OCI-LY3 (cell line): ENCODE measurements at regions not wholly inside any gene's neighbourhood (a gene's known extent, or its start where the extent isn't known, plus 50 kb on each side); places are given as distances from the start of the nearest gene placed in this dataset.

Experiments used
- H2AFZ ChIP-seq: fragments of 200-600, 300-600 bp; shearing (Covaris generic); 2 replicates; pipeline ENCODE4 v1.6.0; 2014; ENCODE audit warnings: antibody characterized with exemption, low read depth, low read length
- H3K27ac ChIP-seq: fragments of 200-600, 300-600 bp; sonication (generic); 2 replicates; pipeline ENCODE4 v1.5.1; 2014; ENCODE audit warnings: mild to moderate bottlenecking, low read length, moderate library complexity, mixed read lengths
- H3K27me3 ChIP-seq: fragments of 200-600, 300-600 bp; sonication (generic); 2 replicates; pipeline ENCODE4 v1.6.1; 2014; ENCODE audit warnings: low read depth, low read length, mixed read lengths
- H3K36me3 ChIP-seq: fragments of 200-600, 300-600 bp; sonication (generic); replicated peaks from 2 replicates; pipeline ENCODE3; 2014; ENCODE audit warnings: low read depth, low read length, mixed read lengths
- H3K4me1 ChIP-seq: fragments of 300-600, 200-600 bp; sonication (generic); 2 replicates; pipeline ENCODE4 v1.6.1; 2014; ENCODE audit warnings: low read length, mixed read lengths
- H3K4me2 ChIP-seq: fragments of 200-600, 300-600 bp; sonication (generic); 2 replicates; pipeline ENCODE4 v1.6.1; 2014; ENCODE audit warnings: low read length, mixed read lengths
- H3K4me3 ChIP-seq: fragments of 300-600, 200-600 bp; sonication (generic); 2 replicates; pipeline ENCODE4 v1.5.1; 2014; ENCODE audit warnings: antibody characterized with exemption, mild to moderate bottlenecking, low read length, moderate library complexity
- H3K79me2 ChIP-seq: fragments of 300-600, 200-600 bp; shearing (Covaris generic); 2 replicates; pipeline ENCODE4 v1.6.1; 2014; ENCODE audit warnings: mild to moderate bottlenecking, low read length, mixed read lengths
- H3K9ac ChIP-seq: fragments of 300-600, 200-600 bp; shearing (Covaris generic); 2 replicates; pipeline ENCODE4 v1.6.0; 2014; ENCODE audit warnings: mild to moderate bottlenecking, low read length, moderate library complexity
- H3K9me3 ChIP-seq: fragments of 200-600, 300-600 bp; shearing (Covaris generic); 2 replicates; pipeline ENCODE4 v1.6.1; 2014; ENCODE audit warnings: low read length, mixed read lengths; ENCODE audit not compliant: insufficient read depth
- H4K20me1 ChIP-seq: fragments of 200-600, 300-600 bp; sonication (generic); 2 replicates; pipeline ENCODE4 v1.6.1; 2016; ENCODE audit warnings: low read length, mixed read lengths; ENCODE audit not compliant: insufficient read depth
- EZH2phosphoT487 ChIP-seq: fragments of 200-600 bp; shearing (Covaris generic); IDR thresholded peaks from 2 replicates; pipeline ENCODE4 v1.6.1; 2018; ENCODE audit warnings: antibody characterized with exemption, mixed run types, low read depth
- TF ChIP-seq, protein P1 (sequence below): fragments of 200-600, 300-600 bp; sonication (generic); IDR thresholded peaks from 2 replicates; pipeline ENCODE4 v1.5.1; 2014; ENCODE audit warnings: antibody characterized with exemption, low read length, low read depth

GRCh38 chrX:30990361-30990760, 81.5 kb downstream of the FTHL17 start:
- no peaks in the 10 kb centered on the region for H3K9me3 ChIP-seq
- H3K4me2 ChIP-seq: no peak overlapping the region
- no peaks in the 10 kb centered on the region for H3K79me2 ChIP-seq
- no peak for TF ChIP-seq EZH2phosphoT487
- TF ChIP-seq, protein P1, sequence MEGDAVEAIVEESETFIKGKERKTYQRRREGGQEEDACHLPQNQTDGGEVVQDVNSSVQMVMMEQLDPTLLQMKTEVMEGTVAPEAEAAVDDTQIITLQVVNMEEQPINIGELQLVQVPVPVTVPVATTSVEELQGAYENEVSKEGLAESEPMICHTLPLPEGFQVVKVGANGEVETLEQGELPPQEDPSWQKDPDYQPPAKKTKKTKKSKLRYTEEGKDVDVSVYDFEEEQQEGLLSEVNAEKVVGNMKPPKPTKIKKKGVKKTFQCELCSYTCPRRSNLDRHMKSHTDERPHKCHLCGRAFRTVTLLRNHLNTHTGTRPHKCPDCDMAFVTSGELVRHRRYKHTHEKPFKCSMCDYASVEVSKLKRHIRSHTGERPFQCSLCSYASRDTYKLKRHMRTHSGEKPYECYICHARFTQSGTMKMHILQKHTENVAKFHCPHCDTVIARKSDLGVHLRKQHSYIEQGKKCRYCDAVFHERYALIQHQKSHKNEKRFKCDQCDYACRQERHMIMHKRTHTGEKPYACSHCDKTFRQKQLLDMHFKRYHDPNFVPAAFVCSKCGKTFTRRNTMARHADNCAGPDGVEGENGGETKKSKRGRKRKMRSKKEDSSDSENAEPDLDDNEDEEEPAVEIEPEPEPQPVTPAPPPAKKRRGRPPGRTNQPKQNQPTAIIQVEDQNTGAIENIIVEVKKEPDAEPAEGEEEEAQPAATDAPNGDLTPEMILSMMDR: no peak
- H3K4me3 ChIP-seq: no peak overlapping the region
- H2AFZ ChIP-seq: no peak overlapping the region
- no peak overlapping the region for H3K9ac ChIP-seq
- H3K36me3 ChIP-seq: no peaks in the 10 kb centered on the region
- H4K20me1 ChIP-seq: no peaks in the 10 kb centered on the region
- no peaks in the 10 kb centered on the region for H3K4me1 ChIP-seq
- H3K27ac ChIP-seq: no peak overlapping the region
- no peaks in the 10 kb centered on the region for H3K27me3 ChIP-seq

DNA sequence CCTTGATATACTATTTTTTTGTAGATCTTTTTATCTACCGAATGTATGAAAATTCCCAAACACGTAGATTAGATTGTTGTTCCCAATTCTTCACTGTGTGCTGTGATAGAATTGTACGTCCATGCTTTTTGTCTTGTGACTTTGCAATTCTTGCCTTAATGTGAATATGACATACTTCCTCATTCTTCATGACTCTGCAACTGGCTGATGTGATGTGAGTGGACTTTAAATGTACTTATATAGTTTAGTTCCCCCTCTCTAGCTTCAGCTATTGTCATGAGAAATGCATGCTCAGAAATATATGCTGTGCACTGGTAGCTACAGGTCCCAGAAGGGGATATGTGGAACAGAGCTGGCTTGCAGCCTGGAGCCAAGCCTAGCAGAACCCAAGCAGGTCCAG, 89.4 kb downstream of the FTHL17 start:
- TF ChIP-seq, protein P1: no peak
- Histone ChIP-seq H3K9me3 (no peaks in the 10 kb centered on the region), H3K4me1 (no peaks in the 10 kb centered on the region), H3K9ac (no peak overlapping the region), H3K4me2 (no peak overlapping the region), H3K27ac (no peak overlapping the region), H3K4me3 (no peak overlapping the region), H3K27me3 (no peaks in the 10 kb centered on the region), H3K79me2 (no peaks in the 10 kb centered on the region), H3K36me3 (no peaks in the 10 kb centered on the region), H2AFZ (no peak overlapping the region), H4K20me1 (no peaks in the 10 kb centered on the region)

- no peak overlapping the region for H3K4me2 ChIP-seq
- H3K4me3 ChIP-seq: no peak overlapping the region
- no peaks in the 10 kb centered on the region for H3K9me3 ChIP-seq
- no peaks in the 10 kb centered on the region for H3K27me3 ChIP-seq
- H3K36me3 ChIP-seq: no peaks in the 10 kb centered on the region
- no peak overlapping the region for H3K9ac ChIP-seq
- no peak overlapping the region for H3K27ac ChIP-seq
- no peaks in the 10 kb centered on the region for H4K20me1 ChIP-seq
- no peak for TF ChIP-seq EZH2phosphoT487
- TF ChIP-seq, protein P1: no peak
- no peak overlapping the region for H2AFZ ChIP-seq
- no peaks in the 10 kb centered on the region for H3K79me2 ChIP-seq
- no peaks in the 10 kb centered on the region for H3K4me1 ChIP-seq
Observed at GRCh38 chrX:30981968-30982367, 89.9 kb downstream of the FTHL17 start.

DNA sequence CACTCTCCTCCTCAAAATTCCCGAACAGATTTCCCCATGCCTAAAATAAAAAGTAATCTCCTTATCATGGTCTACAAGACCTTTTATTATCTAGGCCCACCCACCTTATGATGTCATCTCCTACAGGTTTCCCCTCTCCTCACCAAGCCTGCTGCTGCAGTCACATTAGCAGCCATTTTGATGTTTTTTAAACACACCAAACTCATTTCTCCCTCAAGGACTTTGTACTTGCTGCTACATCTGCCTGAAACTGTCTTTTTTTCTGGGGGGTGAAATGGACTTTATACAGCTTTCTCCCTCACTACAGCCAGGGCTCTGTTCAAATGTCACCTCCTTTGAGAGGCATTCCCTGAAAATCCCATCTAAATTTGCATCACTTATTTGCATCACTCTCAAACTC, 90.2 kb upstream of the TAB3 start:
- H2AFZ ChIP-seq: no peak overlapping the region
- no peak overlapping the region for H3K27ac ChIP-seq
- no peak overlapping the region for H3K9ac ChIP-seq
- H3K9me3 ChIP-seq: no peaks in the 10 kb centered on the region
- H3K4me3 ChIP-seq: no peak overlapping the region
- H3K79me2 ChIP-seq: no peaks in the 10 kb centered on the region
- no peak overlapping the region for H3K4me2 ChIP-seq
- no peaks in the 10 kb centered on the region for H3K27me3 ChIP-seq
- no peak for TF ChIP-seq EZH2phosphoT487
- TF ChIP-seq, protein P1: no peak
- no peaks in the 10 kb centered on the region for H3K4me1 ChIP-seq
- no peaks in the 10 kb centered on the region for H3K36me3 ChIP-seq
- no peaks in the 10 kb centered on the region for H4K20me1 ChIP-seq
